IPS-NIHi7 (cell line): ENCODE measurements at regions not wholly inside any gene's neighbourhood (a gene's known extent, or its start where the extent isn't known, plus 50 kb on each side); places are given as distances from the start of the nearest gene placed in this dataset.
"Not testable (repeated sequence)": the region's sequence is repeated elsewhere in the genome, so short reads cannot be mapped to it uniquely, and the experiment has no call there.

Experiments used
- DNase-seq: peaks from one replicate; pipeline ENCODE4 v3.0.0; 2012; ENCODE audit warnings: mixed read lengths; ENCODE audit errors: extremely low spot score

DNA sequence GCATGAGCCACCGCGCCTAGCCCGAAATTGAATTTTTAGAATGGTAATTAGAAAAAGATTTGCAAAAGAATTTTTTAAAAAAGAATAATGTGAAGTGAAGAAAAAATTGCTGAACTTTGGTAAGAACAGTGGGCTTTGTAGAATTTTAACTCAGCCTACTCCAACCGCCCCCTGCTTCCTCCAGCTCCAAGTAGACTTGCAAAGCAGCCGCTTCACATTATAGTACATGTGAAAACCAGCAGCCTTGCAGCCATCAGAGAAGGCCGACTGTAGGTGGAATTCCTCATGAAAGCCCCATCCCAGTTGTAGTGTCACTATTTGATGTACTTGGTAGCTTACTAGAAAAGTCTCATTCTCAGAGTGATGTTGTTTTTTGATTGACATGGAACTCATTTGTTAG is 835.6 kb downstream of the TBC1D32 start:
- no peak for DNase-seq

DNA sequence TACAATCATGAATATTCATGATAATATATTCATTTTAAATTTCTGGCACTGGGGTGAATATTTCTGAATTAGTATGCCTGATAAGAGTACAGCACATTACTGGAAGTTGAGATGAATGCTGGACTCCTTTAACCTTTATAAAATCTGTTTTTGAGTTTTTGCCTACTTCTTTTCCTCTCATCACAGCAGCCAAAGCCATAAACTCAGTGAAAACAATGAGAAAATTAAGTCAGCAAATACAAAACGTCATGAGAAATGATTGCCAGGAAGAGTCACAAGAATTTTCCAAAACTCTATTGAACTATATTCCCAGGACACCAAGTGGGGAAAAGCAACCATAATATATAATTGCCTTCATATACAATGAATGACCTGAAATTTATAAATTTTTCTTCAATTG is 837.6 kb downstream of the TBC1D32 start:
- DNase-seq = no peak

DNA sequence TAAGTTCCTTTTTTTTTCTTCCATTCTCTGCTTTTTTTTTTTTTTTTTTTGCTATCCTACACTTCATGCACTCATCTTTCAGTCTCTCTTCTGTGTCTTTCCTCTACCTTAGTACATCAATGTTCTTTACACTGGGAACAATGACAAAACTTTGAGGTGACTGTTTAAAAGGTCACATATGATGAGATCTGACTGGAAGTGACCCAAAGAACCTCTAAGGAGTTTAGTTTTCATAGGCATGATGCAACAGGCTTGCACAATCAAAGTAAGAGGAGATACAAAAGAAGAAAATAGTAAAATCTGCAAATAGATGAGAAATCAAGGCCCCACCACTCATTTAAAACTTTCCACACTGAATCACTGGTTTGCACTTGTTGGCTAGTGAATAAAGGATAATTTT is 840.8 kb downstream of the TBC1D32 start:
- no peak for DNase-seq

DNA sequence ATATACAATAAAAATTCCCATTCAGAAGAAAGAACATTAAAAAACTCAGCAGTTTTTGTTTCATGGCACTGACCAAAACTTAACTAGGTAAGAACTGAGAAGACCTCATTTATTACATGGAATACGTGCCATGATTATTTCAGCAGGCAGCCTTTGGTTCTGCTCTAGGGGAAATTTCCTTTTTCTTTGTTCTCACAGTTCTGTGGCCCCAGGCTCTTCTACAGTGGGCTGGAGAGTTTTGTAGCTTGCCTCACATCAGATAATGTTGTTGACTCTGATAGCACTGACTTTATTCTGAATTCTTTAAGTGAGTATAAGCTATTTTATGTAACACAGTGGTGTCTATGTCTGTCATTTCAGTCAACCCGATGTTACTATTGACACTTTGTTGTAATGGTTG is 844.3 kb downstream of the TBC1D32 start:
- no peak for DNase-seq

DNA sequence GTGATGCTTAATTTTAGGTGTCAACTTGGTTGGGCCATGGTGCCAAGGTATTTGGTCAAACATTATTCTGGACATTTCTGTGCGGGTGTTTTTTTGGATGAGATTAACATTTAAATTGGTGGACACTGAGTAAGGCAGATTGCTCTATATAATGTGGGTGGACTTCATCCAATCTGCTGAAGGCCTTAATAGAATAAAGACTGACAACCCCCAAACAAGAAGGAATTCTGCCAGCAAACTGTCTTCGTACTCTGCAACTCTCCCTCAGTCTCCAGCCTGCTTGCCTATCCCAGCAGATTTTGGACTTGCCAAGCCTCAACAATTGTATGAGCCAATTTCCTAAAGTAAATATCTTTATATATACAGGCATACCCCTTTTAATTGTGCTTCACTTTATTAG is 850.1 kb downstream of the TBC1D32 start:
- DNase-seq = no peak

DNA sequence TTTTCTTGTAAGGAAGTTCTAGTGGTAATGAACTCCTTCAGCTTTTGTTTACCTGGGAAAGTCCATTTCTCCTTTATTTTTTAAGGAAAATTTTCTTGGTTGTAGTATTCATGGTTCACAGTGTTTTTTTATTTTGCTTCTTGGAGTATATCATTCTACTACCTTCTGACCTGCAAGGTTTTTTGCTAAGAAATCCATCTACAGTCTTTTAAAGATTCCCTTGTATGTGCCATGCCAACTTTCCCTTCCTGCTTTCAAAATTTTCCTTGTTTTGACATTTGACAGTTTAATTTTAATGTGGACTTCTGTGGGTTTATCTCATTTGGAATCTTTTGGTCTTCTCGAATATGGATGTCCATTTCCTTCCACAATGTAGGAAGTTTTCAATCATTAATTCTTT is 855.6 kb downstream of the TBC1D32 start:
- DNase-seq = no peak

DNA sequence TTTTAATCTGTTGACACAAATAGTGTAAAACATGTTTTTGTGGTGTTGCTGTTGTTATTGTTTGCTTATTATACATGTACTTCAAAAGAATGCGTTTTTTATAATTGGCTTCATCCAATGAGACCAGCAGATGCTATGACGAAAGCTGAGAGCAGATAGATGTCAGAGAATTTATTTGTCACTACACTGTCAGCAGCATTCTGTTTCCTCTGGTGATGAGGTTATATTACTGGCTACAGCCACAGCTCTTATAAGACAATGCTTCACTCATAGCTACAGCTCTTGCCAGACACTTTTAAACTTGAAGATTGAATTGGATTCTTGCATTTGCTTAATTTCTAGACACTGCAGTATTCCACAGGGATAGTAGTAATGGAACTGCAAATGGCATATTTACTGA is 860.5 kb downstream of the TBC1D32 start:
- no peak for DNase-seq

DNA sequence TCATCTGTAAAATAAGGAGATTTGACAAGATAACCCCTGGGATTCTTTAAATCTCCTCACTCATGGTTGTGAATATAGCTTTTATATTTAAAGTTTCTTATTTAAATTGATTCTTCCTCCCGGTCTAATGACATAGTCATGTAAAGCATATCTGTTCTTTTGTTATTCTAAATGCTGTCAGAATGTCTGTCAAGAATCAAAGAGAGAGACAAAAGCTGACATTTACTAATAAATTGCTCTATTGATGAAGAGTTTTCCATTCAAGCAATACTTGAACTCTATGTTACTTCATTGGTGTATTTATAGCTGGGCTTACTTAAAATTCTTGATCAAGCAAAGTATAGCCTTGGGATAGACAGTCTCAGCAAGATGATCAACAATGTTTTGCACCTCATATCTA is 865.8 kb downstream of the TBC1D32 start:
- no peak for DNase-seq

DNA sequence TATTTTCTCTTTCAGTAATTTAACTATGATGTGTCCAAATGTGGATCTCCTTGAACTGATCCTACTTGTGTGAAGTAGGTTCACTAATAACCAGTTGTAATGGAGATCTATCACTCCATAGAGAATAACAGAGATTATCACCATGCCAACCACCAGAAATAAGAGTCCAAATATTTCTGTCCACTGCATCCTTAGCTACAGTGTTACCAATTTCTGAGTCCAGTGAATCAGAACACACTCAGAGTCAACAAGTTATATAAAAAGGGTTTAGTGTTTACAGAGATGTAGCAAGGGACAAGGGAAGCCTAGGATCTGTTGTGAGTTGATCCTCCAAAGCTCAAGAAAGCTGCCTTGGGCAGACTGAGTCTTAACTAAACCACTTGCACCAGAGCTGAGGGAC is 882.8 kb downstream of the TBC1D32 start:
- DNase-seq = no peak

DNA sequence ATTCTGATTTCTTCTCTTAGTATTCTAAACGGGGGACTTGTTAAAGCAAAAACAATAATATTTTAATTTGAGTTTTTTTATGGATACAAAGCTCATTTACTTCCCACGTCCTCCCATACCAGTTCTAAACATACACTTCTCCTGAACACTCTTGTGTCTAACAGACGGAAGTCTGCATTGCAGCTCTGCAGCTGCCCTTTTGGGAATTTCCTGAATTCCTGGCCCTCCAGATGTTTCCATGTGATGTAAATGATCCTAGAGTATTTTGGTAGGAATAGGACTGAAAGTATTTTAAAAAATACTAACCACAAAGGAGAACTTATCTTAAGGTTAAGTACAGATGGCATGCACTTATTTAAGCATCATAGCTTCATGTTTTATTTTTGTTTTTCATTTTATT is 886.7 kb downstream of the TBC1D32 start:
- DNase-seq = no peak

DNA sequence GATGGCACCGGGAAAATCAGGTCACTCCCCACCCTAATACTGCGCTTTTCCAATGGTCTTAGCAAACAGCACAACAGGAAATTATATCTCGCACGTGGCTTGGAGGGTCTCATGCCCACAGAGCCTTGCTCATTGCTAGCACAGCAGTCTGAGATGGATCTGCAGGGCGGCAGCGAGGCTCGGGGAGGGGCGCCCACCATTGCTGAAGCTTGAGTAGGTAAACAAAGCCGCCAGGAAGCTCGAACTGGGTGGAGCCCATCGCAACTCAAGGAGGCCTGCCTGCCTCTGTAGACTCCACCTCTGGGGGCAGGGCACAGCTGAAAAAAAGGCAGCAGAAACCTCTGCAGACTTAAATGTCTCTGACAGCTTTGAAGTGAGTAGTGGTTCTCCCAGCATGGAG is 901.4 kb downstream of the TBC1D32 start:
- not testable (repeated sequence) for DNase-seq

DNA sequence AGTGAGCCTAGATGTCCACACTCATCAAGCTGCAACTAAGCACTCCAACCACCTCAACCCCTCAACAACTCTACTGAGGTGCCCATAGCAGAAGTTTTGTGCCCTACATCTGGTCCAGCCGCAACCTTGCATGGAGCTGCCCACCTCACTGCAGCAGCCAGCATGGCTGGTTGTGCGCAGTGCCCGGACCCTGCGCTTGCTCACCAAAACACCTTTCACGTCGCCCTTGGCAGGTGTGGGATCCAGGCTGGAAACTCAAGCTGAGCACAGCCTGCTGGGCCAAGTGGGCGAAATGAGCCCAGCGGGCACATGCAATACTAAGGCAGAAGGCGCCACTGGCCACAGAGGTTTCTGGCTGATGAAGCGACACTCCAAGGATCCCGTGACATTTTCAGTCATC is 902.4 kb downstream of the TBC1D32 start:
- no peak for DNase-seq

DNA sequence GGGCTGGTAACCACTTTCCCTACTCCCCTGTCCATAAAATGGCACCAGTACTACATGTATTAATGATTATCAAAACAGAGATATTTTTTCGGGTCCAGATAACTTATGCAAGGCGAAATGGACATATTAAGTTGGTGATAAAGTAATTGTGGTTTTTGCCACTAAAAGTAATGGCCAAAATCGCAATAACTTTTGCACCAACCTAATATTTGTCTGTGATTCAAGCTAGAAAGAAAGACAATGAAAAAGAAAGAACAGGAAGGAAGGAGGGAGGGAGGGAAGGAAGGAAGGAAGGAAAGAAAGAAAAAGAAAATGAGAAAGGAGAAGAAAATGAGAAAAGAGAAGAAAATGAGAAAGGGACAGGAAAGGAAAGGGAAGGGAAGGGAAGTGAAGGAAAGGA is 922.9 kb downstream of the TBC1D32 start:
- no peak for DNase-seq

DNA sequence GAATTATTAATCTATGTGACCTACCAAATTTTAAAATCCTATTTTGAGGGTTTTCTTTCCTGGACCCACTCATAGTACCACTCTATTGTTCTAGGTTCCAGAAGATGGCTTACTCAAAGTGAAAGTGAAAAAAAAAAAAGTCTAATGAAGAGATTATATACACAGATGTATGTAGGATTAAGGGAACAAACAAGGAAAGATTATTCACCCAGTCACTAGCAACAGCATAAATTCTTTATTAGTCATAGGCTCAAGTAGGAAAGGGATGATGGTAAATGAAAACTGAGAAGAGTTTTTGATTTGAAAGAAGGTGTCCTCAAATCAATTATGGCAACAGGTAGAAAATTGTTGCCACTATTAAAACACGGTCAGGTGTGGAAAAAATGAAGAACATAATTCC is 923.7 kb downstream of the TBC1D32 start:
- DNase-seq = no peak

DNA sequence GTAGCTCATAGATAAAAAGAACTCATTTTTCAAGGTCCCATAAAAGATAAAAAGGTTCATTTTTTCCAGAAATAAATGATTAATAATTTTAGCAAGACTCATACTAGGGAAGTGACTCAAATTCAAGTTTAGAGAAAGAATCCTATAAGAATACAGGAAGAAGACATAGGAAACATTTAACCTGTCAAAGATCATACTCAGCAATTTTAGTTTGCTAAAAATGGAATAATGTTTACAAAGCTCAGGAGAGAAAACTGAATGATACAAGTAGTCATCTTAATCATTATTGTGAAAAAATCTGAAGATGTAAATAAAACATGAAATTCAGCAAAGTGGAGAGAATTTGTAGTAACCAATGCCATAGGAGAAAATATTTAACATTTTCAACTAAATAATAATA is 926.6 kb downstream of the TBC1D32 start:
- no peak for DNase-seq

DNA sequence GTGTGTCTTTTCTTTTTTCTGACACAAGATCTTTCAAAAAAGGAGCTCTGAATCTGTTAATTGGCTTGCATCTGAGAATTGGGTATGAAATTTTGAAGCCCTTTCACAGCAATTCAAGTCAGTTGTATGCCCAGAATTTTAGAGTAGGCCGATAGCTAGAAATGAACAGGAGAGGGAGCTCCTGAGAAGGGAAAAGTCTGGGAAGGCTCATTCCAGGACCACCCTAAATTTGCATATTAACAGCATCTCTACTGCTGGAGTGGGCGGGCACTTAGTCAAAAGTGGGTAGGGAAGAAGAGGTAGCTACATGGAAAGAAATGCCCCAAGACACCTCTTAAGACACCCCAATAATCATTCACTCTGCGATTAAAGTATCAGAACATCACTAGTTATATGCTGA is 928.3 kb downstream of the TBC1D32 start:
- peak; percentile 54 for DNase-seq

DNA sequence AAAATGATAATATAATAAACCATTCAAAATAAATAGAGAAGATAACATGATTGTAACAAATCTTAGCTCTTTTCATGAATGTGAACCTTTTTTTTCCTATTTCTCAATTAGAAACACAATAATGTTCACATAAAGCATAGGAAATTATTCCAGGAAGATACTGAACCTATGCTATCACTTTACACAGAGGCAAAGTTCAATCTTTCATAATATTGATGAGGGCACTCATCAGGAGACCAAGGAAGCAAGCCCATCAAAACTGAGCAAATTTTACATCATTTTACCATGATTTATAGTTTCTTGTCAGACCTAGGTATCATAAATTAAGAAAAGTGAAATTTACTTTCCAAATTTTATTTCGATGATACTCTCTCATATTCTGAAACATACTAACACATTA is 938.5 kb downstream of the TBC1D32 start:
- DNase-seq = no peak

DNA sequence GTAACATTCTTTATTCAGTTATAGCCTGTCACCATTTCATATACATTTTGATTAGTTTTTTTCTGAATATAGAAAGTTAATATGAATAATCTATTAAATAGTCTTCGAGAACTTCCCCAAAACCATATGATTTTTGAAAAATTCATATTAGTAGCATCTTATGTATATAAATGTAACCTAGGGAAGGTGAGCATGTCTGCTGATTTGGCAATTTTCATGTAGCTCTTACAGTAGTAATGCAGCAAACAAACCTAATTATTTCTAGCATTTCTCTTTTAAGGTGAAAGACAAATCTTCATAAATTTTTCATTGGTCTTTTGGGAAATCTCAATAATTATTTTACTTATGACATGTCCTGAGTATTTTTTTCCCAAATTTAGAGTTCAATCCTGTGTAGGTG is 939.0 kb downstream of the TBC1D32 start:
- DNase-seq = no peak

DNA sequence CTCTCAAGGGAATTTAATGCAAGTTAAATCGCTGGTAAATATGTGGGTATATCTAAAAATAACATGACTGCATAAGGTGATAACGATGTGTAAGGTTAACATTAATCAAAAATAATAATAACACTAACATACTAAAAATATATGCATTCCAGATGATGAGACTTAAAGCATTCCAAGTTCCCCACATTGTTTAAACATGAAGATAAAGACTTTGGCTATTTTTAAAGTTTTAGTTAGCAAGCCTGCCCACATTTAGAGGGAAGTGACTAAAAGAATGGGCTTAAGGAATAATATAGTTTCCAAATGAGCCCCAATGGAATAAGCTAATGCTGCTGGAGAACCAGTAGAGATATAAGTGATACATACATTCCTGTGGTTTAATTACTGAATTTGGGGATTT is 941.3 kb downstream of the TBC1D32 start:
- no peak for DNase-seq

DNA sequence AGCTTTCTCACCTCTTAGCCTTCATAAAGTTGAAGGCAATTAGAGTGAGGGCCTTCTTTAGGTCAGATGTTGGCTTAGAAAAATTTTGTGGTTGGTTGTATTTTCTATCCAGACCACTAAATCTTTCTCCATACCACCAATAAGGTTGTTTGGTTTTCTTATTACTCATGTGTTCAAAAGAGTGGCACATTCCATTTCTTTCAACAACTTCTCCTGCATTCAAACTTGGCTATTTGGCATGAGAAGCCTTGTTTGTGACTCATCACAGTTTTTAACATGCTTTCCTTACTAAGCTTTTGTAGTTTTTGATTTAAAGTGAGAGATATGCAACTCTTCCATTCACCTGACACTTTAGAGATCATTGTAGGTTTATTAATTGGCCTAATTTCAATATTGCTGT is 949.6 kb downstream of the TBC1D32 start:
- no peak for DNase-seq

DNA sequence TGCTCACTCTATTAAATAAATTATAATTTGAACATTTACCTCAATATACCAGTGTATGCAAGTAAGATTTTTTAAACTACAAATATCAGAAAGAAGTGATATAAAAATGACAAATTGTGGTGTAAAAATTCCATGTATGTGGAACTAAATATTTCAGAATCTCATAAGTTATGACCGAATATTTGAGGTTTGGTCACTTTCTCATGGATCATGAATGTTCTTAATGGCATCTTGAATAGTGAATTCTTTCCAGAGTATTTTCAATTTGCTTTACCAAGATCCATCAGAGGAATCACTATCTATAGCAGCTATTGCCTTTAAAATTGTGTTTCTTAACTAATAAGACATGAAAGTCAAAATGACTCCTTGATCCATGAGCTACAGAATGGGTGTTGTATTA is 950.6 kb downstream of the TBC1D32 start:
- no peak for DNase-seq

DNA sequence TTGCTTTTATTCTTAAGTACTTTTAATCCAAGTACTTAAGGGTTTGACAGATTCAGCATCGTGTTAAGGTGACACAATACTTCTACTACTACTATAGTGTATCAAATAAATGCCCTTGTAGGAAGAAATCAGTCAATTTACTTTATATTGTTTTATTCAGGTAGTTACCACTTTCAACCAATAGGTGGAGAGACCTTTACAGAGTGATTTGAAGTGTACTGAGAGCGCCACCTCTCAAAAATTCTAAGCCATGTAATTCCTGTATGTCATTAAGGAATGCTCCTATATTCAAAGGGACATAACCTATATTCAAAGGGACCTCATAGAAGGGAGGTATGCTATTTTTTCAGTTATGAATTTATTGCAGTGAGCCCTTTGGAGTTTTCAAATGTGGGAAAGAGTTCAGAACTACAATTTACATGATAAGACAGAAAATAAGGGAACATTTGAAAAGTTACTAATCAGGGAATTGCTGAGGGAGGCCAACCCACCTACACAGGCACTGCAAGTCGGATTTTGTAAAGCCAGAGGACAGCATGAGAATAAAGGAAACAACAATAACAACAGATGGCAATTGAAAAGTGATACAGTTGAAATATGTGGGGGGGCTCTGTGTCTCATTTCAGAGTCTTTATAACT is 955.6 kb downstream of the TBC1D32 start:
- peak; percentile 53 for DNase-seq

DNA sequence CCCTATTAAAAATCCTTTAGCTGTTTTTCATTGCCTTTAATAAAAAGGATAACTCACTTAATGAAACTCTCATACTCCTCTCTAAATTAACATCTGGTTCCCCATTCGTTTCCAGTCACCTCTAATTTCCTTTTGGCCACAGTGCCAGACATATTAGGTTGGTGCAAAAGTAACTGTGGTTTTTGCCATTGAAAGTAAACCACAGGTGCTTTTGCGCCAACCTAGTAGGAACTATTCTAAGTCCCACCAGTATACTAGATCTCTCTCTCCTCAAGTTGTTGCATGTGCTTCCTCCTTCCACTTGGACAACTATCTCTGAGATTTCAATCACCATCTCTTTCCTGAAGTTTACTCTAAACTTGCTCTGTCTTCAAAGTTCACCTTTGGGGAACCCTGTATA is 961.1 kb downstream of the TBC1D32 start:
- DNase-seq = no peak

DNA sequence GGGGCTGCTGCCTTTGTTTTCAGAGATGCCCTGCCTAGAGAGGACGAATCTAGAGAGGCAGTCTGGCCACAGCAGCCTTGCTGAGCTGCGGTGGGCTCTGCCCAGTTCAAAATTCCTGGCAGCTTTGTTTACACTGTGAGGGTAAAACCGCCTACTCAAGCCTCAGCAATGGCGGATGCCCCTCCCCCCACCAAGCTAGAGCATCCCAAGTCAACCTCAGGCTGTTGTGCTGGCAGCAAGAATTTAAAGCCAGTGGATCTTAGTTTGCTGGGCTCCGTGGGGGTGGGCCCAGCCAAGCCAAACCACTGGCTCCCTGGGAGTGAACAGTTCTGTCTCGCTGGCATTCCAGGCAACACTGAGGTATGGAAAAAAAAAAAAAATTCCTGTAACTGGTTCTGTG is 970.9 kb downstream of the TBC1D32 start:
- DNase-seq = no peak

DNA sequence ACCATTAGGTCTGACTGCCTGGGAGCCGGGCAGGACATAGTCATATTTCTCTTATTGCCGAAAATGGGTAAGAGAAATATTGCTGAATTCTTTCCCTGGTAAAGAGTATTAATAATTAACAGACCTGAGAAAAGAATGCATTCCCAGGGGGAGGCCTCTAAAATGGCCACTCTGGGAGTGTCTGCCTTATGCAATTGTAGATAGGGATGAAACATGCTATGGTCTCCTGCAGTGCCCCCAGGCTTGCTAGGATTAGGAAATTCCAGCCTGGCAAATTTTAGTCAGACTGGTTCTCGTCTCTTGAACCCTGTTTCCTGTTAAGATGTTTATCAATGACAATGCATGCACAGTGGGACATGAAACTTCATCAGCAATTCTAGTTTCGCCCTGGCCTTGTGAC is 975.7 kb downstream of the TBC1D32 start:
- not testable (repeated sequence) for DNase-seq
